Trophoblast cell (in vitro differentiated cells and primary cell): ENCODE measurements at regions not wholly inside any gene's neighbourhood (a gene's known extent, or its start where the extent isn't known, plus 50 kb on each side); places are given as distances from the start of the nearest gene placed in this dataset.

Experiments used
- DNase-seq, 2 donors: peaks; one replicate each; pipeline ENCODE4 v3.0.0-alpha.2; 2016
- H2AFZ ChIP-seq: 2 replicates; pipeline ENCODE4 v1.6.1; 2013; ENCODE audit warnings: low read length, moderate library complexity, mild to moderate bottlenecking; ENCODE audit not compliant: insufficient read depth, poor library complexity
- H2AK5ac ChIP-seq: 2 replicates; pipeline ENCODE4 v1.6.1; 2013; ENCODE audit warnings: mild to moderate bottlenecking, low read length
- H2BK120ac ChIP-seq: 2 replicates; pipeline ENCODE4 v1.6.1; 2013; ENCODE audit warnings: low read length, mild to moderate bottlenecking, moderate library complexity; ENCODE audit not compliant: insufficient read depth, poor library complexity
- H2BK12ac ChIP-seq: 2 replicates; pipeline ENCODE4 v1.6.1; 2013; ENCODE audit warnings: mild to moderate bottlenecking, low read length, moderate library complexity
- H2BK5ac ChIP-seq: 2 replicates; pipeline ENCODE4 v1.6.1; 2013; ENCODE audit warnings: low read length, low read depth, moderate library complexity, mild to moderate bottlenecking; ENCODE audit not compliant: poor library complexity
- H3K14ac ChIP-seq: 2 replicates; pipeline ENCODE4 v1.6.1; 2013; ENCODE audit warnings: mild to moderate bottlenecking, low read length
- H3K18ac ChIP-seq: 2 replicates; pipeline ENCODE4 v1.6.1; 2013; ENCODE audit warnings: mild to moderate bottlenecking, low read length
- H3K23ac ChIP-seq: 2 replicates; pipeline ENCODE4 v1.6.1; 2013; ENCODE audit warnings: low read length
- H3K27ac ChIP-seq: 2 replicates; pipeline ENCODE4 v1.5.1; 2013; ENCODE audit warnings: low read depth, mild to moderate bottlenecking, inconsistent platforms, low read length, moderate library complexity
- H3K27me3 ChIP-seq: 2 replicates; pipeline ENCODE4 v1.6.1; 2013; ENCODE audit warnings: inconsistent platforms, mild to moderate bottlenecking, low read length, moderate library complexity; ENCODE audit not compliant: insufficient read depth
- H3K36me3 ChIP-seq, 2 experiments: 1 replicate in 1 of 2; 2 replicates in 1 of 2; pipeline ENCODE4 v1.6.1; 2013; ENCODE audit warnings: low read length in 2 of 2, mild to moderate bottlenecking in 2 of 2, moderate library complexity in 1 of 2; ENCODE audit not compliant: insufficient read depth in 2 of 2, control insufficient read depth in 1 of 2
- H3K4ac ChIP-seq: 2 replicates; pipeline ENCODE4 v1.6.1; 2013; ENCODE audit warnings: low read depth, mild to moderate bottlenecking, low read length, moderate library complexity
- H3K4me1 ChIP-seq, 2 experiments: 1 replicate in 1 of 2; 2 replicates in 1 of 2; pipeline ENCODE4 v1.6.1; 2013; ENCODE audit warnings: low read length in 2 of 2, mild to moderate bottlenecking in 2 of 2, moderate library complexity in 1 of 2; ENCODE audit not compliant: insufficient read depth in 2 of 2, control insufficient read depth in 1 of 2
- H3K4me2 ChIP-seq: 2 replicates; pipeline ENCODE4 v1.6.1; 2013; ENCODE audit warnings: inconsistent platforms, mild to moderate bottlenecking, low read length, moderate library complexity
- H3K4me3 ChIP-seq: 2 replicates; pipeline ENCODE4 v1.5.1; 2013; ENCODE audit warnings: mild to moderate bottlenecking, low read depth, low read length, inconsistent platforms
- H3K79me1 ChIP-seq: one replicate; pipeline ENCODE4 v1.6.1; 2013; ENCODE audit warnings: low read length
- H3K79me2 ChIP-seq: 2 replicates; pipeline ENCODE4 v1.6.1; 2013; ENCODE audit warnings: low read length, mild to moderate bottlenecking; ENCODE audit not compliant: control insufficient read depth, insufficient read depth, poor library complexity
- H3K9ac ChIP-seq: 2 replicates; pipeline ENCODE4 v1.6.1; 2013; ENCODE audit warnings: mild to moderate bottlenecking, low read length
- H3K9me3 ChIP-seq: 2 replicates; pipeline ENCODE4 v1.6.1; 2013; ENCODE audit warnings: low read depth, mild to moderate bottlenecking, control low read depth, inconsistent platforms, low read length; ENCODE audit not compliant: insufficient read depth
- H4K12ac ChIP-seq: 2 replicates; pipeline ENCODE4 v1.6.1; 2013; ENCODE audit warnings: low read depth, mild to moderate bottlenecking, low read length, moderate library complexity
- H4K8ac ChIP-seq: 2 replicates; pipeline ENCODE4 v1.6.1; 2013; ENCODE audit warnings: low read depth, mild to moderate bottlenecking, low read length, moderate library complexity
- H4K91ac ChIP-seq: one replicate; pipeline ENCODE4 v1.6.1; 2013; ENCODE audit warnings: low read depth, mild to moderate bottlenecking, low read length, moderate library complexity
- WGBS: extraction: QIAGEN DNeasy Blood & Tissue Kit; methylation state at CpG from one replicate; pipeline ENCODE4 v1.1.7; 2013; ENCODE audit warnings: missing lambda C conversion rate; ENCODE audit not compliant: insufficient read length, insufficient coverage; ENCODE audit errors: extremely low coverage; 5-methylcytosine and 5-hydroxymethylcytosine counted together

GRCh38 chr7:420142-421093 is 99.2 kb downstream of the PDGFA start:
- no peak for DNase-seq
- Histone ChIP-seq H3K4me2 (no peak overlapping the region), H2AFZ (no peak overlapping the region), H2AK5ac (no peak overlapping the region), H4K12ac (no peak overlapping the region), H2BK120ac (no peak overlapping the region), H3K27ac (no peak overlapping the region), H4K8ac (no peak overlapping the region), H3K18ac (no peak overlapping the region), H2BK12ac (no peak overlapping the region), H3K4me1 (no peaks in the 10 kb centered on the region), H3K27me3 (no peaks in the 10 kb centered on the region), H3K23ac (no peak overlapping the region), H2BK5ac (no peak overlapping the region), H4K91ac (no peak overlapping the region), H3K9me3 (peaks cover 25% of the 10 kb centered on the region), H3K36me3 (no peaks in the 10 kb centered on the region), H3K79me1 (no peaks in the 10 kb centered on the region), H3K9ac (no peak overlapping the region), H3K4me3 (no peak overlapping the region), H3K79me2 (no peaks in the 10 kb centered on the region), H3K4ac (no peak overlapping the region), H3K14ac (no peak overlapping the region)
- WGBS, result no CpG with 5 or more reads among the region's 20 CpGs

DNA sequence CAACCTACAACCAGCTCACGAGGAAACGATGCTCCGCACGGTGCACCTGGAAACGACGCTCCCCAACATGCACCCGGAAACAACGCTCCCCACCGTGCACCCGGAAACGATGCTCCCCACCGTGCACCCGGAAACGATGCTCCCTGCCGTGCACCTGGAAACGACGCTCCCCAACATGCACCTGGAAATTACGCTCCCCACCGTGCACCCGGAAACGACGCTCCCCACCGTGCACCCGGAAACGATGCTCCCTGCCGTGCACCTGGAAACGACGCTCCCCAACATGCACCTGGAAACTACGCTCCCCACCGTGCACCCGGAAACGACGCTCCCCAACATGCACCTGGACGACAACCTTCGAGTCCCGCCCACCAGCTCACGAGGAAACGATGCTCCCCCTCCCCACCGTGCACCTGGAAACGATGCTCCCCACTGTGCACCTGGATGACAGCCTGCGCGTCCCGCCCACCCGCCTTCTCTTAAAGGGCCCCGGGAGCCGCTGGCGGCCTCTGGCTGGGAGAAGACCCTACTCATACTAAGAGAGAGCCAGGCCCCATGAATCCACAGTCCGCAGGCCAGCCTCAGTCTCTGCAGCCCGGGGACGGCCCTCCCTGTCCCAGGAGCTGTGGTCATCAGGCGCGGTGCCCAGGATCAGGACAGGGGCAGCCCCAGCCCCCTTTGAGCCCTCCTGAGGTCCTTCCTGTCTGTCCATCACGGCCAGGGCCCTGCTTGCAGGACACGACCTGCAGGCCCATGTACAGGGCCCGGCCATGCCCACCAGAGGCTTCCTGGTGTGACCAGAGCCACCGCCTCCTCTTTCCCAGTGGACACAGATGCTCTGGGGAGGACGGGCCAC is 98.3 kb downstream of the PDGFA start:
- Histone ChIP-seq H3K18ac (no peak overlapping the region), H3K4me3 (no peak overlapping the region), H3K36me3 (no peaks in the 10 kb centered on the region), H3K79me2 (no peaks in the 10 kb centered on the region), H3K9ac (no peak overlapping the region), H2AFZ (no peak overlapping the region), H4K91ac (no peak overlapping the region), H2BK12ac (no peak overlapping the region), H4K8ac (no peak overlapping the region), H2BK120ac (no peak overlapping the region), H3K4me1 (no peaks in the 10 kb centered on the region), H3K27me3 (no peaks in the 10 kb centered on the region), H3K4me2 (no peak overlapping the region), H3K27ac (no peak overlapping the region), H3K9me3 (peaks cover 20% of the 10 kb centered on the region), H3K14ac (no peak overlapping the region), H3K4ac (no peak overlapping the region), H3K79me1 (no peaks in the 10 kb centered on the region), H2AK5ac (no peak overlapping the region), H3K23ac (no peak overlapping the region), H4K12ac (no peak overlapping the region), H2BK5ac (no peak overlapping the region)
- WGBS, result no CpG with 5 or more reads among the region's 57 CpGs
- no peak for DNase-seq

- Histone ChIP-seq H3K36me3 (no peaks in the 10 kb centered on the region), H3K27ac (no peak overlapping the region), H4K12ac (no peak overlapping the region), H3K79me2 (no peaks in the 10 kb centered on the region), H2BK5ac (no peak overlapping the region), H2BK120ac (no peak overlapping the region), H3K14ac (no peak overlapping the region), H3K27me3 (no peaks in the 10 kb centered on the region), H2AFZ (no peak overlapping the region), H3K9ac (no peak overlapping the region), H3K4me2 (no peak overlapping the region), H3K79me1 (no peaks in the 10 kb centered on the region), H4K91ac (no peak overlapping the region), H2BK12ac (no peak overlapping the region), H3K4ac (no peak overlapping the region), H3K4me3 (no peak overlapping the region), H3K18ac (no peak overlapping the region), H4K8ac (no peak overlapping the region), H2AK5ac (no peak overlapping the region), H3K4me1 (no peaks in the 10 kb centered on the region), H3K9me3 (peaks cover 14% of the 10 kb centered on the region), H3K23ac (no peak overlapping the region)
- WGBS, result no CpG with 5 or more reads among the region's 33 CpGs
- no peak for DNase-seq
Observed at GRCh38 chr7:422191-422885, 97.3 kb downstream of the PDGFA start.

DNA sequence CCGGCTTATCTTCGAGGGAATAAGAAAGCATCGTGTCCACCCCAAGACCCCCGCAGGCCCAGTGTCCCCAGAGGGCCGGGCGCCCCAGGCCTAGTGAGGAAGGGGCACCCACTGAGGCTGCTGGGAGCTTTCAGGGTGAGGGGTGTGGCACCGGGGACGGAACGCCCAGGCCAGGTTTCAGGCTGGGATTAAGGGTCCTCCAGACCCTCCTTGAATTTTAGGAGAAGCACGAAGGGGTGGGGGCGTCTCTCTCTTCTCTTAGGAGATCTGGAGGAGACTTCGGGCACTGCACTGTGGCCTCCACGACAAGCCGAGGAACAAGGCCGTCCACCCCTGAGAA is 96.8 kb downstream of the PDGFA start:
- no peak overlapping the region for H3K4me2 ChIP-seq
- no peak overlapping the region for H3K18ac ChIP-seq
- no peaks in the 10 kb centered on the region for H3K27me3 ChIP-seq
- no peaks in the 10 kb centered on the region for H3K79me1 ChIP-seq
- H3K79me2 ChIP-seq, result no peaks in the 10 kb centered on the region
- no peak for DNase-seq
- H4K8ac ChIP-seq, result no peak overlapping the region
- H2AK5ac ChIP-seq, result no peak overlapping the region
- no peak overlapping the region for H2AFZ ChIP-seq
- H3K23ac ChIP-seq, result no peak overlapping the region
- no peak overlapping the region for H3K4me3 ChIP-seq
- no peak overlapping the region for H3K14ac ChIP-seq
- H4K91ac ChIP-seq, result no peak overlapping the region
- no peak overlapping the region for H4K12ac ChIP-seq
- no peak overlapping the region for H2BK12ac ChIP-seq
- H3K9me3 ChIP-seq, result peaks cover 9% of the 10 kb centered on the region
- H3K9ac ChIP-seq, result no peak overlapping the region
- H3K36me3 ChIP-seq, result no peaks in the 10 kb centered on the region
- H3K4ac ChIP-seq, result no peak overlapping the region
- no peaks in the 10 kb centered on the region for H3K4me1 ChIP-seq
- H2BK5ac ChIP-seq, result no peak overlapping the region
- no peak overlapping the region for H3K27ac ChIP-seq
- WGBS, result no CpG with 5 or more reads among the region's 15 CpGs
- H2BK120ac ChIP-seq, result no peak overlapping the region
